Liver (tissue), 3 donors: ENCODE measurements at regions not wholly inside any gene's neighbourhood (a gene's known extent, or its start where the extent isn't known, plus 50 kb on each side); places are given as distances from the start of the nearest gene placed in this dataset.

ENCODE experiments used
- ATF3 ChIP-seq: IDR thresholded peaks from 2 replicates; pipeline ENCODE4 v1.6.1; 2016; ENCODE audit warnings: antibody characterized with exemption
- CTCF ChIP-seq: fragments of 150-350 bp; IDR thresholded peaks from 2 replicates; pipeline ENCODE4 v1.5.1; 2017; ENCODE audit warnings: improper control_type of control experiment, low read depth, low read length; ENCODE audit not compliant: missing input control
- EGR1 ChIP-seq, 2 donors: IDR thresholded peaks; 2 replicates each; pipeline ENCODE4 v1.6.1; 2016 to 2018; ENCODE audit warnings: antibody characterized with exemption in 2 of 2, low read depth in 2 of 2
- GABPA ChIP-seq, 2 donors: IDR thresholded peaks in 1 of 2; conservative IDR thresholded peaks in 1 of 2; 2 replicates each; pipeline ENCODE4 v1.6.1; 2016; ENCODE audit warnings: antibody characterized with exemption in 2 of 2, mild to moderate bottlenecking in 1 of 2, moderate library complexity in 1 of 2
- HNF4A ChIP-seq, 2 donors: conservative IDR thresholded peaks; 2 replicates each; pipeline ENCODE4 v1.6.1; 2016; ENCODE audit warnings: antibody characterized with exemption in 2 of 2, mild to moderate bottlenecking in 2 of 2
- JUND ChIP-seq, 2 donors: IDR thresholded peaks; 2 replicates each; pipeline ENCODE4 v1.6.1; 2016; ENCODE audit warnings: antibody characterized with exemption in 2 of 2
- MAX ChIP-seq: IDR thresholded peaks from 2 replicates; pipeline ENCODE4 v1.6.1; 2016; ENCODE audit warnings: antibody characterized with exemption
- RAD21 ChIP-seq, 2 donors: IDR thresholded peaks; 2 replicates each; pipeline ENCODE4 v1.6.1; 2016; ENCODE audit warnings: antibody characterized with exemption in 2 of 2, mild to moderate bottlenecking in 2 of 2
- REST ChIP-seq: IDR thresholded peaks from 2 replicates; pipeline ENCODE4 v1.6.1; 2016; ENCODE audit warnings: antibody characterized with exemption, mild to moderate bottlenecking
- SP1 ChIP-seq: IDR thresholded peaks from 2 replicates; pipeline ENCODE4 v1.6.1; 2018; ENCODE audit warnings: antibody characterized with exemption, mild to moderate bottlenecking
- TAF1 ChIP-seq: conservative IDR thresholded peaks from 2 replicates; pipeline ENCODE4 v1.6.1; 2016; ENCODE audit warnings: antibody characterized with exemption, mild to moderate bottlenecking
- YY1 ChIP-seq: IDR thresholded peaks from 2 replicates; pipeline ENCODE4 v1.6.1; 2016; ENCODE audit warnings: antibody characterized with exemption, mild to moderate bottlenecking
- donor health status: healthy.
- donor health status: healthy.

- TF ChIP-seq CTCF (no peak), MAX (no peak), GABPA (IDR thresholded peaks at IDR 0.05 in 1 of 2, conservative IDR thresholded peaks at IDR 0.05 in 1 of 2) (no peak), REST (no peak), HNF4A (conservative IDR thresholded peaks at IDR 0.05) (no peak), EGR1 (IDR thresholded peaks at IDR 0.05; ENCODE audit: low read depth in 2 of 2) (no peak), SP1 (no peak), RAD21 (IDR thresholded peaks at IDR 0.05) (no peak), TAF1 (no peak), YY1 (no peak), ATF3 (no peak), JUND (IDR thresholded peaks at IDR 0.05) (no peak)
Measured at GRCh38 chr7:25586513-25586912, 358.2 kb upstream of the NPVF start.
